ENCODE measurements at regions not wholly inside any gene's neighbourhood (a gene's known extent, or its start where the extent isn't known, plus 50 kb on each side); places are given as distances from the start of the nearest gene placed in this dataset.
"Not testable (repeated sequence)": the region's sequence is repeated elsewhere in the genome, so short reads cannot be mapped to it uniquely, and the experiment has no call there.

GRCh38 chr6:43898358-43899131 lies 128.5 kb downstream of the VEGFA start:
- no peak for DNase-seq

- no peak for DNase-seq
Observed at GRCh38 chr6:43897571-43898302, 127.7 kb downstream of the VEGFA start.

GRCh38 chr6:43896329-43897255 lies 126.6 kb downstream of the VEGFA start:
- DNase-seq, result no peak

GRCh38 chr6:43895656-43896328 lies 125.8 kb downstream of the VEGFA start:
- DNase-seq, result no peak

GRCh38 chr6:43893073-43893472 lies 123.1 kb downstream of the VEGFA start:
- no peak for DNase-seq

GRCh38 chr6:43891072-43891870 lies 121.3 kb downstream of the VEGFA start:
- no peak for DNase-seq

GRCh38 chr6:43890197-43891062 lies 120.4 kb downstream of the VEGFA start:
- no peak for DNase-seq

- no peak for DNase-seq
Observed at GRCh38 chr6:43887906-43888683, 118.1 kb downstream of the VEGFA start.

- DNase-seq, result no peak
Observed at GRCh38 chr6:43887340-43887858, 117.4 kb downstream of the VEGFA start.

GRCh38 chr6:43886717-43887339 lies 116.8 kb downstream of the VEGFA start:
- no peak for DNase-seq

GRCh38 chr6:43886067-43886461 lies 116.1 kb downstream of the VEGFA start:
- DNase-seq, result no peak

- DNase-seq, result no peak
Observed at GRCh38 chr6:43885399-43886066, 115.5 kb downstream of the VEGFA start.

- no peak for DNase-seq
Observed at GRCh38 chr6:43884652-43885022, 114.6 kb downstream of the VEGFA start.

GRCh38 chr6:43883847-43884651 lies 114.0 kb downstream of the VEGFA start:
- no peak for DNase-seq

GRCh38 chr6:43882690-43883448 lies 112.9 kb downstream of the VEGFA start:
- not testable (repeated sequence) for DNase-seq

- no peak for DNase-seq
Observed at GRCh38 chr6:43880236-43881137, 110.5 kb downstream of the VEGFA start.
